Stimulated activated CD4-positive, alpha-beta T cell treated with anti-CD3 and anti-CD28 coated beads, Interleukin-15, amount 100 ng/mL, for 24 hours (primary cell): ENCODE measurements at regions not wholly inside any gene's neighbourhood (a gene's known extent, or its start where the extent isn't known, plus 50 kb on each side); places are given as distances from the start of the nearest gene placed in this dataset.
"Not testable (repeated sequence)": the region's sequence is repeated elsewhere in the genome, so short reads cannot be mapped to it uniquely, and the experiment has no call there.

Source experiments
- DNase-seq: peaks from one replicate; pipeline ENCODE4 v3.0.0-alpha.2; 2020

DNA sequence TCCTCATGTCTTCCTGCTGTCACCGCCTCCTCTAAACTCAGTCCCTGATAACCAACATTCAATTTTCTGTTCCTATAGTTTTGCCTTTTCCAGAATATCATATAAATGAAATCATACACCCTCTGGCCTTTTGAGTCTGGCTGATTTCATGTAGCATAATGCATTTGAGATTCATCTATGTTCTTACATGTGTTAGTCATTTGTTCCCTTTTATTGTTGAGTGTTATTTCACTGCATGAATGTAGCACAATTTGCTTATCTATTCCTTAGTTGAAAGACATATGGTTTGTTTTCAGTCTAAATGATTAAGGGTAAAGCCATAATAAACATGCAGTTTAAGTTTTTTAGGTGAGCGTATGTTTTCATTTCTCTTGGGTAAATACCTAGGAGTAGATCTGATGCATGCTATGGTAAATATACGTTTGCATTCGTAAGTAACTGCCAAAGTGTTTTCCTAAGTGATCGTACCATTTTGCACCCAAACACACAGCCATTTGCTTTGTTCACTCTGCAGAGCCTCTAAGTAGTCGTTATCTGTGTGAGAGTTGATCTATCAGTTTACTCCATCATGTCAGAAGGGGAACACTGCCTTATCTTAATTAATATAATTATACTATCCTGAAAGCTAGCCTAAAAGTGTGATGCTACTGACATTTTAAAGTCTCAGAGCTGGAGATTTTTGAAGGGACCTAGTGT is 460.8 kb downstream of the DMAC1 start:
- DNase-seq, result no peak

DNA sequence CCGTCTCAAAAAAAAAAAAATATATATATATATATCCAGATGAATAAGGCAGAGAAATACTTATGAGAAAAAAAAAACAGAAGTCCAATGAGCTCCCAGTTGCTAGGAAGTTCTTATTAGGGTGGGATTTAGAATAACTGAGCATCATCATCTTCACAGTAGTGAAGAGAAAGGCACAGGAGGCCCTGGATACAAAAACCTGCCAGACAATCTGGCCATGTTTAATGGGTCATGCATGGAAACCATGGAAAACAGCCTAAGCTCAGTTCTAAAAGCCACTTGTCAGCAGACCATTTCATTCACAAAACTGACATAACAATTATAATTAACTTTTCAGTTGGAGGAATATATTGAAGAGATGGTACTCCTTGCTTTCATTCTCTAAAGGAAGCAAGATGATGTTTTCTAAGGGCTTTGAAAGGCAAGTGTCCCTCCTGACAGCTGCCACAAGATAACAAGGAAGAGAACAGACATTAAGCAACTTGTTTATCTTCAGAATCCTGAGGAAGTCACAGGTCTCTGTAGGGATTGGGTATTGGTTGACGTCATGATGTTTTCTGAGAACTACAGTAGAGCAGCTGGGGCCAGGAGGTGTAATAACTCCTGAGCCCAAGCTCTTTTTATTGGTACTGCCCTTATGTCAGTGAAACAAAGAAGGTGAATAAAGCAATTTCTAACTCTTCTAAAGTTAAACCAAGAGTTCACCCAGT is 463.1 kb downstream of the DMAC1 start:
- no peak for DNase-seq

DNA sequence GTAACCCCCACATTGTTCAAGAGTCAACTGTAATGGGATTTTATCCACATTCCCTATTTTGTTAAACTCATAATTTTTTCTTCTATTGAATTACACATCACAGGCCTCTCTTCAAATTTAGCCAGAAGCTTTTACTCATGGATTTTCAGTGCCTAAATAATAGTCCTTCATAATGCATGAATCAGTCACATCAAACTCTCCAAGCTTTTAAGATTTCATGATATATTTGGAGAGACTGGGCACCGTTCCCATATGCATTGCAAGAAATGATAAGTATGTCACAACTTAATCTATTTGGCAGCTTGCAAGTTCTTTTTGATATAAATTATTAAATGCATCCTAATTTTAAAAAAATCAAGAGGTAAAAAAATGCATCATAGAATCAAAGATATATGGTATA is 465.9 kb downstream of the DMAC1 start:
- no peak for DNase-seq

DNA sequence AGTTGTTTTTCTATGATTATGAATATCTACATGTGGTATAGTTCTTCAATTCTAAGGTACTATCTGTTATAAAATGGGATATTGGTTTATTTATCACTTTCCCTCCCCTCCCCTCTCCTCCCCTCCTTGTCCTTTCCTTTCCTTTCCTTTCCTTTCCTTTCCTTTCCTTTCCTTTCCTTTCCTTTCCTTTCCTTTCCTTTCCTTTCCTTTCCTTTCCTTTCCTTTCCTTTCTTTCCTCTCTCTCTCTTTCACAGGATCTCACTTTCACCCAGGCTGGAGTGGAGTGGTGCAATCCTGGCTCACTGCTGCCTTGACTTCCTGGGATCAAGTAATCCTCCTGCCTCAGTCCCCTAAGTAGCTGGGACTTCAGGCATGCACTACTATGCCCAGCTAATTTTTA is 466.8 kb downstream of the DMAC1 start:
- no peak for DNase-seq

DNA sequence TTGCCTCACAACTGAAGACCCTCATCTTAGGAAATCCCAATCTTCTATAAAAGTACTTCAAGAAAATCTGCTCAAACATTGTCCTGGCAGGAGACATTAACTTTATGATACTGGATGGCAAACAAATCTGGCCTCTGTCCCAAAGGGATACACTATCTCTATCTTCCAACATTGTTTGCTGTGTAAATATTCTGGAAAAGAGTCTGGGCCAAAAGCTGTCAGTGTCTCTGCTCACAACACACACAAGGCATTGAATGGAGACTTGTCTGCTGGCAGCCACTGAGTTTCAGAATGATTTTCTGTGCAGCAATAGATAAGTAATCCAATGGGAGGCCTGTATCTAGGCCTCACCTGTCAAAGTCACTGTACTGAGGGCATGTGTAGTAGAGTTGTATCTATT is 471.1 kb downstream of the DMAC1 start:
- no peak for DNase-seq

DNA sequence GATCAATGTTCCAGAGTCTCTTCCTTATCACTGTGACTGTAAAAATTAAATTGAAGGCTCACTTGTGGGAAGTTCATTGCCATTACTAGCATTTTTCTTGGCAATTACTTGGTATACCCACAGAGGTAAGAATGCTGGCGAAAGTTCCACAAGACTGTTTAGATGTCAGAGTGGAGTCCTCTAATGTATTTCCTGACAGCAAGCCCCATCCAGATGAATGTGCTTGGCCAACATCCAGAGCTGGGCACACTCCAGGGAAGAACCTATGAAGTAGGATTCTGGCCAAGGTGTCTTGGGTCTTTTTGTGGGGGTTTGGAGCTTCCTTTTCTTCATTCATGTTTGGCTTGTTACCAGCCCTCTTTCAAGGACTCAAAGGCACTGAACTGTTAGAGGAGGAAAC is 473.6 kb downstream of the DMAC1 start:
- no peak for DNase-seq

DNA sequence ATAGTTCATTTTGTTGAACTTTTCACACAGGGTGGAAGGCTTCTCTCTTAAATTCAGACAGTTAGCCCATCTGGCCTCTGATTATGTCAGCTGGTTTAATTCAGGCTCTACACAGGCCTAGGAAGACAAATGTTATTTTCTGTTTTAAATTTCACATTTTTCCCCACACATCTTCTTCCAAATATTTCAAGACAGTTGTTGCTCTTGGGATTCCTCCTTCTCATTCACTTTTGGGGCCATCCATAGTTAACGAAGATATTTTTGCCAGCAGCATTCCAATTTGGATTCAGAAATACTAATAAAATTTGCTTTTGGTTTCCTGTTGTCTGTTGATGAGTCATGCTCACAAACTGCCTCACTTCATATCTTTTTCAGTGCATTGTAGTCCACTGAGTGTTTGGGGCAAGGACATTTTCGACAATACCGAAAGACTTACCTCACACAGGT is 475.4 kb downstream of the DMAC1 start:
- no peak for DNase-seq

DNA sequence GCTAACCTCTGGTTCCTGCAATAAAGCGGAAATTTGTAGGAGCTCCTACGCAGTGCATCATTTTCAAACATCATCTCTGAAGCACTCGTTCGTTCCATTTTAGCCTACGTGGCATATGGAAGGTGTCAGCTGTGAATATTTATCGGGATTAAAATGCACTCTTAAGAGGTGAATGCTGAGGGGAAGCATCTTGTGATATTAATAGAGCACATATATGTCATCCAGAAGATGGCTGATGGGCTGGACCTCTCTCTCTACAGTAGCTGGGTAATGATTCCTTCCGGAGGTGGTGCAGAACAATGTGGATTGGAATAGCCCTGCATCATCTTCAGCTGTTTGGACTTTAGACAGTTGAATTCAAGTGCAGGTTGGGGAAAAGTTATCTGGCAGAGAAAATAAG is 478.7 kb downstream of the DMAC1 start:
- DNase-seq, result no peak

DNA sequence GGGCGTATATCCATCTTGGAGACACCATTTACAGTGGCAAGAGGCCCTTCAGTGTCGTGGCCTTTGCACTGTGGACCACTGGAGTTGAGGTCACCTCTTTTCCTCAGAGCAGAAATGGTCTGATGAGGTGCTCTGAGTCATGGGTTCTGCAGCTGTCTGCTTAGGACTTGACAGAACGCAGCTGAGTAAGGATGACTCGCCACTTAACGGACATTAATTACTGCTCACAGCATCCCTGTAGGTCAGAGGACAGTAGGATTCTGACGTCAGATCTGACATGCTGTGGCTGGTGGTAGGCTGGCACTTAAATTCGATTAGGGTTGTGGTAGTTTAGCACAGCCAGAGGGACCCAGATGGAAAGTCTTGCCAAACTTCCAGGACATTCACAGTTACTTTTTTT is 479.4 kb downstream of the DMAC1 start:
- DNase-seq, result no peak

DNA sequence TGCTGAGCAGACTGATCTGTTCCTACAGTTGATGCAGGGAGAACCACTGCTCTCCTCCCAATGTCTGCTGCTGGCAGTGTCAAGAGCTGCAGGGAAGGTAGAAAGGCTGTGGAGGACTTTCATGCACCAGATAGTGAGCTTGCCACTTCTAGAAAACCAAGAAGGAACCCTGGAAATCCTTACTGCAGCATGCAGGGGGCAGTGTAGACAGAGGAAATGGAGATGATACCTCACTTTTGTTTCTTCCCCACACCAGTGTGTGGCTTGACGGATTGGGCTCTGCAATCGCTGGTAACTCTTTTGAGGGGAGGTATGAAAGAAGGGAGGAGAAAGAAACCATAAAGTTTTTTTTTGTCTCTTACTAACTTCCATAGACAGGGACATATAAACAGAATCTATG is 480.7 kb downstream of the DMAC1 start:
- DNase-seq, result no peak

DNA sequence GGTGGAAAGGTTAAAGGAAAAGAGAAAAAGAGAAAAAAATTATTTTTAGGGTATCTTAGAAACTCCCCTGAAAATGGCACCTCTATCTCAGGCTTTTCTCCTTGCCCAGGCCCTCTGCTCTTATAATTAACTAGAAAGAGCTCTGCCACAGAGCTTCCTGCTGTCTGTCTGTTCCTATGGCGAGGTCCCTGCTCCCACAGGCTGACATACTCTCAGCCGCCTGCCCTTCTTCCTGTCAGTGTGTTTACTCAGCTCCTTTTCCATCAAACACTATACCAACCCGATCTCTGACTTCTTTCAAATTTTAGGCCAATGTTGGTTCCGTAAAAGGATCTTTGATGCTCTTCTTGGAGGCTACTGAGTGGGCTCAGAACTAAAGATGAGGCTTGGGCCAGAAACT is 482.6 kb downstream of the DMAC1 start:
- no peak for DNase-seq

DNA sequence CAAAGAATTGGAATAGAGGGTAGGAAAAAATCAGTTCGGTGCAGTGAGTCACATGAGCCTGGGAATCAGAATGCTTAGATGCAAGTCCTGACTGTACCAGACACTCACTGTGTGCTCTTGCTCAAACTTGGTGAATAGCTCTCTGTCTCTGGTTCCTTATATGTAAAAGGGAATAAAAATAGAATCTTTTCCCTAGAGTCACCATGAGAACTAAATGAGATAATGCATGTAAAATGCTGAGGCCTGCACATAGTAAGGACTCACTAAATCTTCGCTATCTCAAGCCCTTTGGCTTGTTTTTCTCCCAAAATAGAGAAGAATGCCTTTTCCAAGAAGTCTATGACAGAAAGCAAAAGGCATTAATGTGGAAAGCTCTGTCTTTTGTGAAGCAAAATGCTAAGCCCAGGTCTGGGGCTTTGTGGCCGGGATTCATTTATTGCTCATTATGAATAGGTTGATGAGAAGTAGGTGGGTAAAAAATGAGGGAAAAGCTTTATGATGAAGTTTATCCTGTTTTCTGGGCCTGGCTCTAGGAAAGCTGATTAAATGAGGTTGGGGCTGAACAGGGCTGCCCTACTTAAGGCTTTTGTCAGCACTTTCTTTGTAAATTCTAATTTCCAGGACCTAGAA is 483.3 kb downstream of the DMAC1 start:
- DNase-seq, result no peak

DNA sequence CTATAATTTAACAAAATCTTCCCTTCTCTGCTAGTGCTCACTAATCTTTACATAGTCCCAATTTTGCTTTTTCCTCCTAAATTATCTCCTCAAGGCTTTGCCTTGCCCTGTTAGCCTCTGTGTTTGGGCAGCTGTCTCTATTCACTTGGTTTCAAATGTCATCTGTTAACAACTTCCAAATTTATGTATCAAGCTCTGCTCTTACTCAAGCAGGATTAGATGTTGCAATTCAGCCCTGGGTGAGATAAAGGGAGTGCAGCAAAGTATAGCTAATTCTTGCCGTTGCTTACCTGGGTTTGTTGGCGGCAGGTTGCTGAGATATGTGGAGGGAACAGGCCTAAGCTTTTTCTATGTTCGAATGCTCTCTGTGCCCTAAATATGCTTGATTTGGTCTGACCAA is 483.8 kb downstream of the DMAC1 start:
- DNase-seq, result no peak

DNA sequence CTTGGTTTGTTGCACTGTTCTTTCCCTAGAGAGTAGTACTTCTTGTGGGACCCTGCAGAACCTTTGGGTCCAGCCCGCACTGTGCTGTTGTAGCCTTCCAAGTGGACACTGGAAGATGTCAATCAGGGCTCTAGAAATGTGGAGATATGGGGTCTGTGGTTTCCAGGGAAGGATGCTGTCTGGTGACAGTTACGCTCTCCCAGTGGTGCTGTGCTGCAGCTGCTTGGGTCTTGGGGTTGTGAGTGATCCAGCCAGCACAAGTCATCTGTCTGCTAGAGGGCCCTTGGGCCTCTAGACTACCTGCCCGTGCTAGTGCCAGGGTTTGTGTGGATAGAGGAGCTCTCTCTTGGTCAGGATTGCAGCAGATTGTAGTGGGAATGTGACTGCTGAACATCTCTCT is 484.5 kb downstream of the DMAC1 start:
- DNase-seq, result no peak

DNA sequence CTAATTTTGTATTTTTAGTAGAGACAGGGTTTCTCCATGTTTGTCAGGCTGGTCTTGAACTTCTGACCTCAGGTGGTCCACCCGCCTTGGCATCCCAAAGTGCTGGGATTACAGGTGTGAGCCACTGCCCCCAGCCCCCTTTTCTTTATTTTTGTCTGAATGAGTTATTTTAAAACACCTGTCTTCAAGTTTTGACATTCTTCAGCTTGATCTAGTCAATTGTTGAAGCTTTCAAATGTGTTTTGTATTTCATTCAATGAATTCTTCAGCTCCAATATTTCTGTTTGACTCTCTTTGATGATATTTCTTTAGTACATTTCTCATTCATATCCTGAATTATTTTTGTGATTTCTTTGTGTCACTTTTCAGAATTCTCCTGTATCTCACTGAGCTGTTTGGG is 486.2 kb downstream of the DMAC1 start:
- DNase-seq, result no peak

DNA sequence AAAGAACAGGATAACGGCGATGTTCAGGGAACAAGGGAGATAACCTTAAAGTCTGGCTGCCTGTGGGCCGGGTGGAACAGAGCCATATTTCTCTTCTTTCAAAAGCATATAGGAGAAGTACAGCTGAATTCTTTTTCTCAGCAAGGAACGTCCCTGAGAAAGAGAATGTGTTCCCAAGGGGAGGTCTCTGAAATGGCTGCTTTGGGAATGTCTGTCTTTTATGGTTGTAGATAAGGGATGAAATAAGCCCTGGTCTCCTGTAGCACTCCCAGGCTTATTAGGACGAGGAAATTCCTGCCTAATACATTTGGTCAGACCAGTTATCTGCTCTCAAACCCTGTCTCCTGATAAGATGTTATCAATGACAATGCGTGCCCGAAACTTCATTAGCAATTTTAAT is 490.5 kb downstream of the DMAC1 start:
- DNase-seq, result not testable (repeated sequence)

DNA sequence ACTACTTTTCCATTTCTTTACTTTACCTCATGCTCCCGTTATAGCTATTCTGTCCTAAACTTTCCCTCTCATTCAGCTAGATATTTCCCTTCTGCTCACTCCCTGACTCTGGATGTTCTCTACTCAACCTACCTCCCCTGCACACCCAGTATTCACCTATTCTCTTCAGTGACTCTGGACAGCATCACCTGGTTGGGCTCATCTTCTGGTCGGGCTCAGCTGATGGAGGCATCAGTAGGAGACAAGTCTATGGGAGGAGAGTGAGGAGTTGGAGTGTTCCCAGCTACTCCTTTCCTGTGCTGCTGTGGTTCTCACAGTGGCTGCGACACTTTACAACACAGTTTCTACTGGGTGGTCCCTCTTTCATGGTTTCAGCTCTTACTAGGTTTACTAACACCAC is 493.9 kb downstream of the DMAC1 start:
- DNase-seq, result no peak

DNA sequence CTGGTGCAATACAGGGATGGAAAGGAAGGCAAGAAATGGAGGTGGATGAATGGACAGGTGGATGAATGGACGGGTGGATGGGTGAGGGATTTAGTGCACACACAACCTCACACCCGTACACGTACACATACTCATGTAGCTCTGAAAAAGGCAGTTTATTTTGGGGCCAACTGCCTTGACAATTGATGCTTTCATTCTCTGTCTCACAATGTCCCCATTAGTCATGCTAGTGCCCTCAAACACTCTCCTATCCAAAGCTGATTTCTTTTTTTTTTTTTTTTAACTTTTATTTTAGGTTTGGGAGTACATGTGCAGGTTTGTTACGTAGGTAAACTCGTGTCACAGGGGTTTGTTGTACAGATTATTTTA is 495.0 kb downstream of the DMAC1 start:
- no peak for DNase-seq

DNA sequence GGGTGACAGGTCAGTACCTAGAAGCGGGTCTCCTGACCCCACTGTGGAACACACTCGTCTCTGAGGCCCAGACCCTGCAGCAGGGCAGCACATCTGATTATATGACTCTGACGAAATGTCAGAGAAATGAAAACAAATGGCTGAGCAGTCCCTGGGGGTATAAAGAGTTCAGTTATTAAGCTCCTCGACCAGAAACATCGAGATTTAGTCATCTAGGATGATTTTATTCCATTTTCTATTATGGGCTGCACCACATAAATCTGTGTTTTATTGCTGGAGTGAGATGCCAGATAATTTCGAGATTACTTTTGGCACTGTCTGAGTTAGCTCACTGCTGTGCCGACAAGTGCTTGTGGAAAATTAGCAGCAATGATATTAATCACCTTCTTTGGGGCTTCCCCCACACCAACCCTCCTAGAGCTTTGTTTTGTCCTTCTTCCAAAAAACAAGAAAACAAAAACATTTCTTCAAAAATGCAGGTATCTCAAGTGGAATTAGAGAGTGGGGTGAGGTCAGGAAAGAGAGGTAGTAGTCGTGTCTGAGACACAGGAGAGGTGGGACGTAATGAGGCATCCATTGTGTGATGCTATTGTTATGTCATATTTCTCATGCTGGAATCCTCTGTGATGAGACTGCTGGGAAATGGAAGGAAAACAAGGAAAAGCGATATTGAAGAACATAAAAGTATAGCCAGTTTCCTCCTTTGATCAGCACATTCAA is 495.5 kb downstream of the DMAC1 start:
- DNase-seq, result no peak

DNA sequence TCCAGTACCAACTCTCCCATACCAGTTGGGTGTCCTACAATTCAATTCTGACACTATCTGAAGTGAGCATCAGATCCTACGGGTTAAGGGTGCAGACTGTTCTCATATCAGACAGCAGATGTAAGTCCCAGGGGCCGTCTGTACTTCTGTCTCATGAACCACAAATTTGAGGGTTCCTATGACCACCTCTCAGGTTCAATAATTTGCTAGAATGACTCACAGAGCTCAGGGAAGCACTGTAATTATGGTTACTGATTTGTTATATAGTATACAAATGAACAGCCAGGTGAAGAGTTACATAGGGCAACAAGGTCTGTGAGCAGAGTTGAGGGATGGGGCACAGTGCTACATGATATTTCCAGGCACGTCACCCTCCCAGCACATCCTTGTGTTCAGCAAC is 499.1 kb downstream of the DMAC1 start:
- no peak for DNase-seq

DNA sequence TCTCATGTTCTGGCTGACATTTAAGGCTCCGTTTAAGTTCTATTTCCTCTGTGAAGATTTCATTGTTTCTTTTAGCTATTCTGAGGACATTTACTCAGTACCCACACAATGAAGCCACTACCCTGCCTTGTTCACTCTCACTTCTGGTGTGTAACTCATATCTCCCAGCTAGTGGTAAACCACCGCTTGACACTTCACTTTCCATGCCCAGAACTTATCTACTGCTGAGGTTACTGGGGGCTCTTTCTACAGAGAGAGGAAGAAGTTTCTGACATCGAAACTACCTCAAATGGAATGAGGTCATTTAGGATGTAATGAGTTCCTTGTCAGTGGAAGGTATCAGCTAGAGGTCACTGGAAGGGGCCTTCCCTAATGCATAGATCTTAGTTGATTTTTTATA is 501.5 kb downstream of the DMAC1 start:
- peak; percentile 62 for DNase-seq

DNA sequence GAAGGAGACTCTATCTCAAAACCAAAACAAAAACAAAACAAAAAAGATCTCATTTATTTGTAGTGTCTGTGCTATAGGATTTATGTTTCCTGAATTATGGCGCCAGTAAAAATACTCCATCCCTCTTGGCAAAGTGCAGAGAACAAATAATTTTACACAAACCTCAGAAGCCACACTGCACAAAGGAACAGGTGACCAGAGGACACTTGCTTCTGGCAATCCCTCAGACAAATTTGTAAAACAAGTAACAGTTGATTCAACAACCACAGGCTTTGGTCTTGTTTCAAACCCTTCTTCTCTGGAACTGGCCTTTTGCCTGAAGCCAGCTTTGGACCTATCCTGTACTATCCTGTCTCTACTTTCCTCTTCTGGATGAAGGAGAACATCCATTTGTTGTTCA is 502.1 kb downstream of the DMAC1 start:
- no peak for DNase-seq

DNA sequence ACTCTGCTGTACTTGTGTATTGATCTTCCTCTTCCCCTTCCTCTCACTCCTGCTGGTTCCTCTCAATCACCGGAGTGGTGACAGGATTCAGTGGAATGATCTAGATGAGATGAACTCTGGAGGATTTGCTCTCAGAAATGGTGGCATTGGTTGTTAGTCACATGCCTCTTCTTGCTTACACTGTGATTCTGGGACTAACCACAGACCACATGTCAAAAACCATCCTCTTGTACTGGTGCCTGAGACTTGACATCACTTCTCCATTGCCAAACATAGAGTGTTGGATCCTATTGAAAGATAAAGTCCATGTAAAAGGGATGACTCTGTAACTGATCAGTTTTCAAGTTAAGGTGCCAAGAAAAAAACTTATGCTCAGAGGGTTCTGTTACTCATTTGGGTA is 506.5 kb downstream of the DMAC1 start:
- no peak for DNase-seq

DNA sequence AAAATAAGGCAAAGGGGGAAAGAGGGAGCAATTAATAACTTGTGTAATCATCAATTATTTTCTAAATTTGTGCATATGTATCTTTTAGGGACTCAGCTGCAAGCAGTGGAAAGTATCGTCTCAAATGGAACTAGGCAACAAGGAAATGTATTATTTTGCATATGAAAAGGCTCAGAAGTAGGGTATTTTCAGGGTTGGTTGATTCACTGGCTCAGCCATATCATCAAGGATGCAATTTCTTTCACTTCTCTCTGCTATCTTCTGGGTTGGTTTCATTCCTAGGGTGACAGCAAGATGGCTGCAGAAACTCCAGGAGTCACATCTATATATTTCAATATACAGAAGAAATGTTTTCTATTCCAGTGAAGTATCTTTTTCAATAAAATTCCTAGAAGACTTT is 509.8 kb downstream of the DMAC1 start:
- DNase-seq, result no peak
